Right lobe of liver (tissue), 4 donors: ENCODE measurements at regions not wholly inside any gene's neighbourhood (a gene's known extent, or its start where the extent isn't known, plus 50 kb on each side); places are given as distances from the start of the nearest gene placed in this dataset.
A peak's percentile ranks its signal among the peaks of the same experiment; 100 is the strongest.

Experiments used
- POLR2A ChIP-seq: fragments of 450-650 bp; IDR thresholded peaks from one replicate; pipeline ENCODE4 v1.6.1; 2017; ENCODE audit warnings: antibody characterized with exemption, mild to moderate bottlenecking
- TF ChIP-seq, protein P1 (sequence below), 4 donors: fragments of 200-600 bp in 3 of 4; fragments of 450-650 bp in 1 of 4; IDR thresholded peaks; one replicate each; pipeline versions ENCODE4 v1.5.1 to v1.8.0; 2016 to 2022; ENCODE audit warnings: antibody characterized with exemption in 4 of 4, mild to moderate bottlenecking in 2 of 4
- donor health status: DM: no; HTN: no; CAD: no.
- donor health status: DM: no; HTN: no; CAD: no.
- donor health status: DM: no; HTN: yes; CAD: no.

GRCh38 chr6:170003027-170003426, 251.6 kb downstream of the ERMARD start:
- no peak for TF ChIP-seq POLR2A
- TF ChIP-seq, protein P1, sequence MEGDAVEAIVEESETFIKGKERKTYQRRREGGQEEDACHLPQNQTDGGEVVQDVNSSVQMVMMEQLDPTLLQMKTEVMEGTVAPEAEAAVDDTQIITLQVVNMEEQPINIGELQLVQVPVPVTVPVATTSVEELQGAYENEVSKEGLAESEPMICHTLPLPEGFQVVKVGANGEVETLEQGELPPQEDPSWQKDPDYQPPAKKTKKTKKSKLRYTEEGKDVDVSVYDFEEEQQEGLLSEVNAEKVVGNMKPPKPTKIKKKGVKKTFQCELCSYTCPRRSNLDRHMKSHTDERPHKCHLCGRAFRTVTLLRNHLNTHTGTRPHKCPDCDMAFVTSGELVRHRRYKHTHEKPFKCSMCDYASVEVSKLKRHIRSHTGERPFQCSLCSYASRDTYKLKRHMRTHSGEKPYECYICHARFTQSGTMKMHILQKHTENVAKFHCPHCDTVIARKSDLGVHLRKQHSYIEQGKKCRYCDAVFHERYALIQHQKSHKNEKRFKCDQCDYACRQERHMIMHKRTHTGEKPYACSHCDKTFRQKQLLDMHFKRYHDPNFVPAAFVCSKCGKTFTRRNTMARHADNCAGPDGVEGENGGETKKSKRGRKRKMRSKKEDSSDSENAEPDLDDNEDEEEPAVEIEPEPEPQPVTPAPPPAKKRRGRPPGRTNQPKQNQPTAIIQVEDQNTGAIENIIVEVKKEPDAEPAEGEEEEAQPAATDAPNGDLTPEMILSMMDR (IDR thresholded peaks at IDR 0.05): peak in 2 of 4 donors; percentile 15 to 23
